DMS79 (cell line): ENCODE measurements at regions not wholly inside any gene's neighbourhood (a gene's known extent, or its start where the extent isn't known, plus 50 kb on each side); places are given as distances from the start of the nearest gene placed in this dataset.

ENCODE experiments used
- DNase-seq: peaks from one replicate; lab custom pipeline; 2025; lab: John Stamatoyannopoulos, UW

DNA sequence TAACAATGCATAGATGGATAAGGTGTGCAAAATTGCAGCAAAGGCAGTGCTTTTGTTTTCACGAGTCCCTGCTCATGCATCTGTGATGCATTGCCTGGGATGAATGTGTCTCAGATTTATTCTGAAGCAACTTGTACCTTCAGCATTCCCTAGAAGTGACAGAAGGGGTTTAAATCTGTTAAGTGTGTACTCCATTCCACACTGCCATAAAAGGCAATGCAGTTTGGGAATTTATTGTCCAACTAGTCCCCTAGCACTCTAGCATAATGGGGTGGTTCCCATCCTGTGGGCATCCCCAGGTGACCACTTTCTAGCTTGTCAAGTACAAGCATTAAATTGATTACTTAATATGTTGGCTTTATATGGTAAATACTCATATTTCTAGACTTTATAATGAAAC, 306.5 kb upstream of the CBLB start:
- DNase-seq: no peak

DNA sequence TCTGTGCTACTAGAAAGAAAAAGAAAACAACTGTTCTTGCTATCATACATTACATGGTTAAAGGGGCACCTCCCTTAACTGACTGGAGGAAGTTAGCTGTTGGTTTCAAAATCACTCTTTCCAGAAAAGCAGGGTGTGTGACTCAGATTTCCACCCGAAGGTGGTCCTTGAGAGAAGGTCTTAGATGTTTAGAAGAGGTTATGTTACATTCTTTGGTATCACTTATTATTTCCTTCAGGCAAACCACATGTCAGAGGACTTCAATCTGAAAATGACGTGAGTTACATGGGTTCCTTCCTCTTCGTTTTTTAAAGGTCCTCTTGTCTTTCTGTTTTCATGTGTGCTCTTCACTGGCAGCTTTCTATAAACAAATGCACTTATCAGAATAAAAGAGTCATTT, 307.9 kb upstream of the CBLB start:
- no peak for DNase-seq

DNA sequence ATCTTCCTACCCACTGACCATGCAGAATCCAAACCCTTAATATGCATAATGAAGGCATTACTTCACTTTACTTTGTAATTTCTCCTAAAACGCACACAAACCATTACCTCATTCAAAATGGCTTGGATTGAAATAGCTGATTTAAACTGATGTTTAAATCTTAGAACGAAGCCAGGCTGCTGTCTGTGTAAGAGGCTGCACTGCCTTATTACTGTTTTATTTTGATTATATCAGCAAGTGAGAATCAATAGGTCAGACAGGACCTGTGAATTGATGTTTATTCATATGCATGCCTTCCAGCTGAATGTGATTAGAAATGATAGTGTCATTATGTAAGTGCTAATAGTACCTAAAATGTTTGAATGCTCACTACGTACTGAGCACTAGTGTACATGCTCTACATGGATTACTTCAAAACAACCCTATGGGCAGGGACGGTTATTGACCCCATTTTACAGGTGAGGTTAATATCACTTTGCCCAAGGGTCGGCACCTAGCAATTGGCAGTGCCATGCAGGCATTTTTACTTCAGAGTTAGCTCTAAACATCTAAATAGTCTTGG, 314.2 kb upstream of the CBLB start:
- DNase-seq: no peak

DNA sequence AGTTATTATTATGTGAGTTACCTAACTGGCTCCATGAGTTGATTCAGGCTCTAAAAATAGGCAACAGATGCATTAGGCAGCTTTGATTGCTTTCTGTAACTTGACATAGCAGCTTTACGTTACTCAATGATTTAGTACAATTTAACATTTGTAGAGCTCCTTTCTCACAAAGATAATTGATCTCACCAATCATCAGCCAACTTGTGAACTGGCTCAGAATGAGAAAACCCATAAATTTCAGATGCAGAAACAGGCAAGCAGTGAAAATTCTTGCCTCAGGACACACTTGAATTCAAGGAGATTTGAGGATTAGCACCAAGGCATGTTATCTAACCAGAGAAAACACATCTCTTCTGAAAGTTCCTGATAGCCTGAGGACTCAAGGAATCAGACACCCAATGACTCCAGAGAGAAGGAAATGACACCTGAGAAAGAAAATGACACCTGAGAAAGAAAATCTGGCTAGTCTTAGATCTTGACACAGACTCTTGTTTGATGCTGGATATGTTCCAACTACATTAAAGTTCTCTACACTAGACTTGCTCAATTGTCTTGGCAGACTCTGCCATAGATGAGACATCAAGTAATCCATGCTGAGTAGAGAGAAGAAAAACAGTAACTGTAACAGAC, 315.1 kb upstream of the CBLB start:
- DNase-seq: no peak

DNA sequence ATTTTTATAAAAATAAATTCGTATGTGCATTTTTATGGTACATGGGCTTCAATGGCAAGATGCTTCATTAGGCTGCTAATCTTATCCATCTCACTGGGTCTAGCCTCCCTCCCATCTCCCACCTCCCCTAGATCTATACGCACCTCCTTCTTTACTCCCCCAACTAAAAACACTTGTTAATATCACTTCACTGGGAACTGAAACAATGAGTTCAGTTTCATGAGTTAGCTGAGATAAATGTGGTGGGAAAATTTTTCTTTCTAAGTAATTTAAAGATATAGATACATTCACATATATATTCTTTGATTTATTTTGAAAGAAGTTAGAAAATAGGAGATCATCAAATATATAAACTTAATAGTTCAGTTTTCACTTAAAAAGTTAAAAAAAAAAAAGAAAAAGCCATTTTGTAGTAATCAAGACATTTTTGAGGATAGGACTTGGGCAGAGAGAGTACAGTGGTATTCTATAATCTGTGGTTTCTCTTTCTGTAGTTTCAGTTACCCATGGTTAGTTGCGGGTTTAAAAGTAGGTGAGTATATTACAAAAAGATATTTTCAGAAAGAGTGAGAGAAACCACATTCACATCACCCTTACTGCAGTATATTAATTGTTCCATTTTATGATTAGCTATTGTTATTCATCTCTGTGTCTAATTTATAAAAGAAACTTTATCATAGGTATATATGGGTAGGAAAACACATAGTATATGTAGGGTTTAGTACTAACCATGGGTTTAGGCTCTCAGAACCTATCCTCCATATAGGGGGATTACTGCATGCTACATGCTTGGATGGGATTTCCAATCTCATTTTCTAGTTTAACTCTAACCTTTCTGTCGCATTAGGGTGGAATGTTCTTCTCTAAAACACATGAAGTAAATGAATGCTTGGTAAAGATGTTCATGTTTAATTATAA, 316.0 kb upstream of the CBLB start:
- DNase-seq: no peak

DNA sequence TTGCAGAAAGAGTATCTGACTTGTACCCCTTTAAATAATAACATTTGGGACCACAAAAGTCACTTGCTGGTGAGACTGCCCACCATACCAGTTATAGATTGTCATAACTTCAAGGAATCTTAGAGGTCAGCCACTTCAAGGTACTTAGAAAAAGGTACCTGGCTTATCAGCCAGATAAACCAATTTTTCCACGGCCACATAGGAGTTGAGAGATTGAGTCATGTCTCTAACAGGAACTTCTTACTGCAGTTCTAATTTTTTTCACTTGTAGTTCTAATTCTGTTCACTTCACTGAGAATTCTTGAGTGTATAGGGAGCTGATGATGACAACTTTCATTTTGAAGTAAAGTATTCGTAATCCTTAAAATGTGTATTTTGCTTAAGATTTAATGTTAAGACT, 317.1 kb upstream of the CBLB start:
- no peak for DNase-seq

DNA sequence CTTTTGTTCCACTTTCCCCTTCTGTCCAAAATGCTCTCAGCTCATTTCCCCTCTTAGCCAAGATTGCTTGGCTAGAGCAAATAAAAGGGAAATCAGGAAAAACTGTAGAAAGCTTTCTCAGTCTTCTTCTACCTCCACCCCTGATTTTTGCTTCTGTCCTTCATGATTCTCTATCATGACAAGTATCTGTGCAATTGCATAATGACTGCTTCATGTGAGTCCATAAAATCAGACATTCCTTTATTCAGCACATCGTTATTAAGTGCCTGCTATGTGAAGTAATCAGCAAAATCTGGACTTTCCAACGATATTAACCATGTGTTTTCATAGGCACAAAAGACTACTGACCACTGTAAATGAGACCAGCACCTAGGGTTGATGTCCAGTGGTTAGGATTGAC, 321.5 kb upstream of the CBLB start:
- DNase-seq: no peak

DNA sequence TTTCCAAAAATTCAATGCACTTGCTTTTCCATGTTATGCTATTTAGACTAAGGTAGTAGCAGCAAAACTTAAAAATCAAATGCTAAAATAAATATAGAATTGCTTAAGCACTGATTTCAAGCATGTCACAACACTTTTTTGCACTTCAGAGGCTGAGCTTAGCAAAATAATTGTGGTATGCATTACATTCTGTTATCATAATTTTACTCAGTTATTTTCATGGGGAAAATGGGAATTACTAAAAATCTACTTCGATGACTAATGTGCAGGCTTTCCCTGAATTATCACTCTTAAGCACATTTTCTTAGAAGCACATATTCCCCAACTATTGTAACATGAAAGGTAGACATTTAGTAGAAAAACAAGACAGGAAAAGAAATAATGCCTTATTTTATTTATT, 322.4 kb upstream of the CBLB start:
- DNase-seq: no peak

DNA sequence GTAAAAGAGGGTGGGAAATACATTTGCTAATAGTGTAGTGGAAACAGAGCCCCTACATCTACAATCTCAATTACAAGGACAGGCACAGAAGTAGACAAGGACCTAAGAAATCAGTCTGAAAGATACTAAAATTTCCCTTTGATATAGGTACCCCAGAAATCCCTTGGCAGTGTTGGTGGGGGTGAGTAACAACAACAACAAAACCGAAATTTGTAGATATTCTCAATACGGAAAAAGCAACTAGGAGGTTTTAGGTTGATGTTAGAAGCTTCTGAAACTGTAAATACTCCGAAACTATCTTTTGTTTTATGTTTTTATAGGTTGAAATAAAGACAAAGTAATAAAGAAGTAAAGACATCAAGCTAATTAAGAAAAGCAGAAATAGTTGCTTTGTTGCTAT, 323.1 kb upstream of the CBLB start:
- no peak for DNase-seq

DNA sequence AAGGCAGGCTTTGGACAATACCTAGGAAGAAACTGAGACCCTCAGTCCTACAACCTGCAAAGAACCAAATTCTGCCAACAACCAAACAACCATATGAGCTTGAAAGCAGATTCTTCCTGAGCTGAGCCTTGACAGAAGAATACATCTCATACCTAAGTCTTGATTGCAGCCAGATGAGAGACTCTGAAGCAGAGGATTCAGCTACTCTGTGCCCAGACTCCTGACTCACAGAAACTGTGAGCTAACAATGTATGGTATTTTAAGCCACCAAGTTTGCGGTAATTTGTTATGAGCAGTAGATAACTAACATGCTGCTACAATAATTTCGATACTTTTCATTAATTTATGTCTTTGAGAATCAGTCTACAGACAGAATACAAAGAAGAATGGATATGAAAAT, 325.1 kb upstream of the CBLB start:
- DNase-seq: no peak

DNA sequence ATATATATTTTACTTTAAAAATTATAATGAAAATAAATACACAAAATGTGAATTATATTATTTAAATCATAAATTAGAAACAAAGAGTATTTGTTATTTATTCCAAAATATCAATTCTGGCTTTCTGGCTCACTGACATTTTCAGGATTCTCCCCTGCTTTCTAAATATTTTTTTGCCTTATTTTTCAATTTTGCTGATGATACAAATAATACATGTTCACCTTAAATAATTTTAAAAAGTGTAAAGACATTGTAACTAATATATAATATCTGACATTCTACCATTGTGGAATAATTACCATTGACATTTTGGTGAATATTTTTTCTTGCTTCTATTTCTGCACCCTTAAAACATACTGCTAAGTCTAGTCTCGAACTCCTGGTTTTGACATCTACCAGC, 325.9 kb upstream of the CBLB start:
- DNase-seq: no peak

DNA sequence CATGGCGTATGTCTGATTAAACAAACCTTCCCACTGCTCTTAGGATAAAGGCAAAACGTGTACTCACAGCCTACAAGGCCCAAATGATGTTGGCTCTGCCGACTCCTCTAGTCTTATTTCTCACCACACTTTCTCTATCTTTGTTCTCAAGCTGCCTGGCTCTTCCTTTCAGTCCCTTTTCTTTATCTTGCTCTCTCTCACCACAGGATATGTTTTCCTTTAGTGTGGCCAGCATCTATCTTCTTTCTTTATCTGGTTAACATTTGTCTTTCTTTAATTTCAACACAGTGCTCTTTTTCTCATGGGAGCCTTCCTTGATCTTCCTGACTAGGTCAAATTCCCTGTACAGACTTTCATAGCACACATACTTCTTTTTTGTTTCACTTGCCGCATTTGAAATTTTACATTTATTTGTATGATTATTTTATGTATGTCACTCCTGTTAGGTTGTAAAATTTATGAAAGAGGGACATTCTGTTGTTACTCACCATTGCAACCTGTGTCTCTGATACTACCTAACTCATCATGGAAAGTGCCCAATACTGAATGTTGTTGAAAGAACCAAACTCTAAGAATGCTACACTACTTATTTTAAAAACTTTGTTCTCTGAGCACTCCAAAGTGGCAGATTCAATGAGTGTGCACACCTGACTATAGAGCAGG, 328.9 kb upstream of the CBLB start:
- no peak for DNase-seq

DNA sequence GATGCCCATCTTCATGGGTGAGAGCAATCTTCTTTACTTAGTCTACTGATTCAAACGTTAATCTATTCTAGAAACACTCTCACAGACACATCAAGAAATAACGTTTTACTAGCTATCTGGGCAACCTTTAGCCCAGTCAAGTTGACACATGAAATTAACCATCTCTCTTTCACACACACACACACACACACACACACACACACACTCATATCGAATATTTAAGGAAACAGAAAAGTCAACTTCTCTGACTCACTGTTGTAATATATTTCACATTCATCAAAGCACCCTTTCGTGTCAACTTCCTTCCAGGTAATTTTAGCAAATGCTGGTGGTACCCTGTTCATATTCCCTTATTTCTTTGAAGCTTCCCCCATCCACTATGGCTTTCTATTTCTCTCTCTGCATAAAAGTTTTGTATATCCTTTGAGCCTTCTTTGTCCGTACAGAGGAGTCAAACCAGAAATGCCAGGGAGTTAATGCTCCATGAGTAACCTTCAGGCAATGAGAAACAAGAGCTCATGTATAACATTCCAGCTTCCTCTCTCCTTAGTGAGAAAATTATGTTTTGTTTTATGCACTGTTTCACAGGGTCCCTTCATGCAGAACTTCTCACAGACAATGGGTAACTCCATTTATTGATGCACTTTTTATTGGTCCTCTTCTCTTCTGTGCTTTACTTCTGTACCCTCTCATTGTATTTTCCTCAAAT, 335.5 kb upstream of the CBLB start:
- DNase-seq: no peak

DNA sequence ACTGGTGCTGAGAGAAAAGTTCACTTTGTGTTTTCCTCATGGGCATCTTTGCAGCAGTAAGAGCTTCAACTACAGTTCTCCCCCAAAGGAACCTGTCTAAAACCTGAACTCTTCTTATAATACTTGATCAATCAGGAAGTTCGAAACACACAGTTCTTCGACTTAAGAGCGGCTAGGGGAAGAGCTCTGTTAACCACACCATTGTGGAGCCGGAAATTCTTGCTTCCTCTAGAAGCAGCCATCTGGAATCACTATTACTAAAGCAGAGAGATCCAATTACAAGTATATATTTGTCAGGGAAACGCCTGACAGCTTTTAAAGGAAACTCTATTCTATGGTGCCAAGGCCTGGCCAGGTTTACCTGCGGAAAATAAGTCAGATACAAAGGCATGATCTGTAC, 337.3 kb upstream of the CBLB start:
- no peak for DNase-seq

DNA sequence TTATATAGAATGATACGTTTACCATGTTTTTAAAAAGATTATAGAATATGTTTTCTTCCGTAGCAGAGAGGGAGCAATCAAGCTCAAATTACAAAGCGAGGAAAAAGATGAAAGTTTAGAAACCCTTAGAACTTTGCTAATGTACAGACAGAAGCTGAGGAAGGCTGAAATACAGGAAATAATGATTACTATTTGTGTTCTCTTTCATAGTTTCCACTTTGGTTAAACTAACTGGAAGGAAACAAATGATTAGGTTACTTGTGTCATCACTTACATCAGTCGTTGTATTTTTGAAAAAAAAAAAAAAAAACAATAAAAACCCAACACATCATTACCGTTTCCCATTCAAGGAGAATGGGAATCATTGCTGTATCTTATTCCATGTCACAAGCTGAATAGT, 337.8 kb upstream of the CBLB start:
- DNase-seq: no peak

DNA sequence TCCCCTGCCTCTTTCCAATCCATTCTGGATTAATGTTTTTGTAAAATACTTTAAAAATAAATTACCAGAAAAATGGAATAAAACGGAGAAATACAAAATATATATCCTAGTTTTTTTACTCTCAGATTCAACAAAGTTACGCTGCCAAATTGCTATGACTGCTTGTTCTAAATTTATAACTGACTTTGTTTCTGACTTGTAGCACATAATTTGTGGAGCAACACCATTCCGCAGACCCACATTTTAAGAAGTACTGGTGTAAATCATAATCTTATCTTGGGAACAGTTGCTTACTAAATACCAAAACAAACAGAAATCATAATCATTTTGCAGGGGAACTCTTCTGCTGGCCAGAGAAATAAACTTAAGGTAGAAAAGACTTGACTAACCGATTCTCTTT, 339.4 kb upstream of the CBLB start:
- DNase-seq: no peak

DNA sequence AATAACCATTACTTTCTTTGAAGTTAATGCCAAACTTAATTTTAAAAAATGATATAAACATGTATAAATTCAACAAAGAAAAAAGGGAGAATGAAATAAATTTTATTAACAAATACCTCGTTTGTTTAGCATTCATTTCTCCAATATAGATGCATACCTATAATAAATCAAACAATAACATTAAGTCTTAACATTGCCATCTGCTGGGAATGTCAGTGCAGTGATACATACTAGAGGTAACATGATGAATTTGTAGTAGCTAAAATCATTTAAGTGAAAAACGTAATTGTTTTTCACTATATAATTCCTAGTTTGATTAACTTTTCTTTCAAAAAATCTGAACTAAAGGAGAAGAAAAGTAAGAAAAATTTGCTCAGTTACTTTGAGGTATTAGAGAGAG, 340.2 kb upstream of the CBLB start:
- DNase-seq: no peak

DNA sequence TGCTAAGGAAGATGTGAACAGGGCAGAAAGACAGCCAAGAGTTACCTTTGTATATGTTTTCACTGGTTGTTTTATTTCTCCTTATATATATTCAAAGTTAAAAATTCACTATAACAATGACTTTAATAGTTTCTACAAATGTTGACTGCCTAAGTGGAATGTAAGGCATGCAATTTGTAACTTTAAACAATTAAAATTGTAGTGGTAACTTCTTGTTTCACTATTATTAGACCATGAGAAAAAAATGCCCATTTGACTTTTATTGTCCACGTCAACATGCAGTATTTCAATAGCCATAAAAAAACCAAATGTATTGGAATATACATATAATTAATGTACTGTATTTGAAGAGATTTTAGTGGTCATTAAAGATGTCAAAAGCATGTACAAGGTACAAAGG, 340.7 kb upstream of the CBLB start:
- DNase-seq: no peak

DNA sequence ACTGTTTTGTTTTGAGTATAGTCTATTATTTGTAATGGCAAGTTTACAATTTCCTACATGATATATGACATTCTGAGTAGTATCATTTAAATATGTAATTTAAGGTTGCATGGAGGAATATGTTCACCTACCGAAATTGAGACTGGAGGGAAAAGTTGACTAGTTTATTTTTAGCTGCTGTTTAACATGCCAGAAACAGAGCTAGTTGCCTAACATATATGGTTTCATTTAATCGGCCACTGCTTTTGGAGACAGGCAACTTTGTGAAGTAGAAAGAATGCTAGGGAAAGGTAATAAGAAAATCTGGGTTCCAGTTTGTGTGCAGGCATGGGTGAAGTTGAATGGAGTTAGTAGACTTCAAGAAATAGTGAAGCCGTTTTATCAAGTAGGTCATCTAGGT, 342.1 kb upstream of the CBLB start:
- no peak for DNase-seq

DNA sequence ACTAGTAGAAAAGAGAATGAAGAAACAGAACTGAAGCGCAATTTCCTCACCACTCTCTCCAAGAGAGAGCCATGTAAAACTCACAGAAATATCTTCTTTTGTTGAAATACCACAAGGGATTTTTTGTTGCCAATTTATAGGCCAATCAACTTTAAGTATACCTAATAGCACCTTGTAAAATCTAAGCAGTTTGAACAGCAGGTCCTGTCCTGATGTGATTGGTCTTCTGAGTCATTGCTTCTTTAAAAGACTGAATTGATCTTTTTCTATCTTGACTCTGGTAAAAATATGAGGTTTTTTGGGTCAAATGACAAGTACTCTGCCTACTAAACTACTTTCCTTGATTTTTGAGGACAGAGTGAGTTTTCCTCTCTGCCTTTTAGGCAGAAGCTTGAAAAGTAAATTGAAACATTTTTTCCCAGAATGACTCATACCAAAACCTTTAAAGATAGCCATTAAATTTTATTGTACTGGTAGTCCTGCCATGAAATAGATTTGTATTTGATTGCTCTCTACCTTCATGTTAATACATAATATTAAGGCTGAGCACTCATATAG, 343.9 kb upstream of the CBLB start:
- no peak for DNase-seq

DNA sequence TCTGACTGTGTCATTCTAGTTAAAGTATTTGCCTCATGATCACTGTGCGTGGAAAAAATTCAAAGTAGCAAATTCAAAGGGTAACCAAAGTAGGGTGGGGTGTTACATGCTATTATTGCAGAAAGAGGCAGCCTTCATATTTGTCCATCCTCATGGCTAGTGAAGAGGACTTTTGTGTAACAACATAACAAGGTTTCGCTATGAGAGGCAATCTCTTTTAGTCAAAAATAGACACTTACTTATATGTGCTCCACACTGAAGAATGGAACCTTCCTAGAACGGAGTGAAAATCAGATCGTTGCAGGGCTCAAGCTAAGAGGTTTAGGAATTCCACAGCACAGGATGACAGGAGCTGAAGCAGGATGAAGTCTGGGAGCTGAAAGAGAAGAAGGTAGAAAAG, 345.1 kb upstream of the CBLB start:
- DNase-seq: no peak

DNA sequence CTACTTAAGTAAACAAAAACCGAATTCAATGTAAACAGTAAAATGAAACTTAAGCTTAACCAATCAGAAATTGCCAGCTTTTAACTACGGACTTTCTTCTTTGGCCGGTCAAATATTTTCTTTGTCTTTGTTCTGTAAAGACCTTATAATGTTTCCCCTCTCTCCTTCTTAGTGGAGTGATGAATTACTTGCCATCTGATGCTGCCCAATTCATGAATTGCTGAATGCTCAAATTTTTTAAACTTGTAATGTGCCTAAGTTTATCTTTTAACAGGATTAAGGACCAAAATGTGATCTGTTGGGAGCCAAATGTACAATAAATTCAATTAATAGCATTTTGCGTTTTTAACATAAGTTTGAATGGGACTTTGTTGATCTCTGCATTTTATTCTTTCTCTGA, 345.8 kb upstream of the CBLB start:
- DNase-seq: no peak
